ENCODE measurements at regions not wholly inside any gene's neighbourhood (a gene's known extent, or its start where the extent isn't known, plus 50 kb on each side); places are given as distances from the start of the nearest gene placed in this dataset.

GRCh38 chr15:39083213-39083612, 497.7 kb upstream of the THBS1 start:
- Histone ChIP-seq H4K20me1 (ENCODE audit: insufficient read depth, low read length) (no peaks in the 10 kb centered on the region), H3K27me3 (ENCODE audit: insufficient read depth, low read length) (no peaks in the 10 kb centered on the region), H3K4me3 (ENCODE audit: insufficient read depth, low read length) (no peak overlapping the region), H3K4me2 (ENCODE audit: insufficient read depth, low read length) (no peak overlapping the region), H2AFZ (ENCODE audit: low read length) (no peak overlapping the region), H3K9me3 (ENCODE audit: low read depth, low read length) (no peaks in the 10 kb centered on the region), H3K27ac (ENCODE audit: low read depth, low read length) (no peak overlapping the region), H3K4me1 (ENCODE audit: insufficient read depth, low read length) (peaks cover 11% of the 10 kb centered on the region), H3K36me3 (ENCODE audit: insufficient read depth, low read length) (no peaks in the 10 kb centered on the region), H3K79me2 (ENCODE audit: insufficient read depth, low read length) (no peaks in the 10 kb centered on the region)
- no peak for TF ChIP-seq CTCF (IDR thresholded peaks at IDR 0.05; ENCODE audit: extremely low read depth, low read depth, low read length)
- no peak for DNase-seq (ENCODE audit: insufficient read length, low spot score, missing footprints)

GRCh38 chr15:39084674-39085530, 496.0 kb upstream of the THBS1 start:
- no peaks in the 10 kb centered on the region for H3K36me3 ChIP-seq (ENCODE audit: insufficient read depth, low read length)
- H3K9me3 ChIP-seq (ENCODE audit: low read depth, low read length) = no peaks in the 10 kb centered on the region
- no peak overlapping the region for H3K4me2 ChIP-seq (ENCODE audit: insufficient read depth, low read length)
- H2AFZ ChIP-seq (ENCODE audit: low read length) = no peak overlapping the region
- H3K27ac ChIP-seq (ENCODE audit: low read depth, low read length) = peak overlapping the region; percentile 16
- H3K27me3 ChIP-seq (ENCODE audit: insufficient read depth, low read length) = no peaks in the 10 kb centered on the region
- peak; percentile 39 for DNase-seq (ENCODE audit: insufficient read length, low spot score, missing footprints)
- peaks cover 4% of the 10 kb centered on the region for H3K4me1 ChIP-seq (ENCODE audit: insufficient read depth, low read length)
- TF ChIP-seq CTCF (IDR thresholded peaks at IDR 0.05; ENCODE audit: extremely low read depth, low read depth, low read length) = no peak
- H4K20me1 ChIP-seq (ENCODE audit: insufficient read depth, low read length) = no peaks in the 10 kb centered on the region
- no peak overlapping the region for H3K4me3 ChIP-seq (ENCODE audit: insufficient read depth, low read length)
- no peaks in the 10 kb centered on the region for H3K79me2 ChIP-seq (ENCODE audit: insufficient read depth, low read length)

GRCh38 chr15:39086641-39087040, 494.2 kb upstream of the THBS1 start:
- H4K20me1 ChIP-seq (ENCODE audit: insufficient read depth, low read length) = no peaks in the 10 kb centered on the region
- peaks cover 4% of the 10 kb centered on the region for H3K4me1 ChIP-seq (ENCODE audit: insufficient read depth, low read length)
- H2AFZ ChIP-seq (ENCODE audit: low read length) = no peak overlapping the region
- no peak overlapping the region for H3K4me3 ChIP-seq (ENCODE audit: insufficient read depth, low read length)
- no peaks in the 10 kb centered on the region for H3K36me3 ChIP-seq (ENCODE audit: insufficient read depth, low read length)
- H3K79me2 ChIP-seq (ENCODE audit: insufficient read depth, low read length) = no peaks in the 10 kb centered on the region
- no peak for TF ChIP-seq CTCF (IDR thresholded peaks at IDR 0.05; ENCODE audit: extremely low read depth, low read depth, low read length)
- H3K27me3 ChIP-seq (ENCODE audit: insufficient read depth, low read length) = no peaks in the 10 kb centered on the region
- no peak for DNase-seq (ENCODE audit: insufficient read length, low spot score, missing footprints)
- H3K9me3 ChIP-seq (ENCODE audit: low read depth, low read length) = no peaks in the 10 kb centered on the region
- H3K4me2 ChIP-seq (ENCODE audit: insufficient read depth, low read length) = no peak overlapping the region
- no peak overlapping the region for H3K27ac ChIP-seq (ENCODE audit: low read depth, low read length)

GRCh38 chr15:39088156-39088555, 492.7 kb upstream of the THBS1 start:
- TF ChIP-seq CTCF (IDR thresholded peaks at IDR 0.05; ENCODE audit: extremely low read depth, low read depth, low read length) = no peak
- DNase-seq (ENCODE audit: insufficient read length, low spot score, missing footprints) = no peak
- Histone ChIP-seq H2AFZ (ENCODE audit: low read length) (no peak overlapping the region), H3K36me3 (ENCODE audit: insufficient read depth, low read length) (no peaks in the 10 kb centered on the region), H3K9me3 (ENCODE audit: low read depth, low read length) (no peaks in the 10 kb centered on the region), H3K4me2 (ENCODE audit: insufficient read depth, low read length) (no peak overlapping the region), H3K79me2 (ENCODE audit: insufficient read depth, low read length) (no peaks in the 10 kb centered on the region), H3K4me1 (ENCODE audit: insufficient read depth, low read length) (peaks cover 4% of the 10 kb centered on the region), H3K4me3 (ENCODE audit: insufficient read depth, low read length) (no peak overlapping the region), H4K20me1 (ENCODE audit: insufficient read depth, low read length) (no peaks in the 10 kb centered on the region), H3K27me3 (ENCODE audit: insufficient read depth, low read length) (no peaks in the 10 kb centered on the region), H3K27ac (ENCODE audit: low read depth, low read length) (no peak overlapping the region)

Data from osteoblast (primary cell).